GM12801 (cell line): ENCODE measurements at regions not wholly inside any gene's neighbourhood (a gene's known extent, or its start where the extent isn't known, plus 50 kb on each side); places are given as distances from the start of the nearest gene placed in this dataset.

ENCODE experiments used
- CTCF ChIP-seq: IDR thresholded peaks from one replicate; pipeline ENCODE4 v1.5.1; 2011; ENCODE audit warnings: control low read depth; ENCODE audit not compliant: insufficient read length; ENCODE audit errors: extremely low read depth

DNA sequence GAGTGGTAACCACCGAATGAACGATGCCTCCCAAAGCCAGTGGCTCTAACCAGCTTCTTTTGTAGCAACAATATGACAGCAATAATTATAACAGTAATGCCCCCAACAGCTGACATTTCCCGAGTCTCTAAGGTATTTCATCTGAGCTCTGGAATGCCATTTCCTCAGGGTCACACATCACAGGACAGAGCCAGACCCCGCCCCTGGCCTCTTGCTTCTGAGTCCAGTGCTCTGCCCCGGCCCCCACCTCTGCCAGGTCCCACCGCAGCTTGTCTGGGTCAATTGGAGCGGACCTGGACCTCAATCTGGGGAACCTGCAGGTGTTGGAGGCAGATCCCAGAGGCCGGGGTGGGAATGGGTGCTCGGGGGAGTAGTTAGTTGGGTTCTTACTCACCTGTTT, 63.8 kb downstream of the IGLL1 start:
- no peak for TF ChIP-seq CTCF

DNA sequence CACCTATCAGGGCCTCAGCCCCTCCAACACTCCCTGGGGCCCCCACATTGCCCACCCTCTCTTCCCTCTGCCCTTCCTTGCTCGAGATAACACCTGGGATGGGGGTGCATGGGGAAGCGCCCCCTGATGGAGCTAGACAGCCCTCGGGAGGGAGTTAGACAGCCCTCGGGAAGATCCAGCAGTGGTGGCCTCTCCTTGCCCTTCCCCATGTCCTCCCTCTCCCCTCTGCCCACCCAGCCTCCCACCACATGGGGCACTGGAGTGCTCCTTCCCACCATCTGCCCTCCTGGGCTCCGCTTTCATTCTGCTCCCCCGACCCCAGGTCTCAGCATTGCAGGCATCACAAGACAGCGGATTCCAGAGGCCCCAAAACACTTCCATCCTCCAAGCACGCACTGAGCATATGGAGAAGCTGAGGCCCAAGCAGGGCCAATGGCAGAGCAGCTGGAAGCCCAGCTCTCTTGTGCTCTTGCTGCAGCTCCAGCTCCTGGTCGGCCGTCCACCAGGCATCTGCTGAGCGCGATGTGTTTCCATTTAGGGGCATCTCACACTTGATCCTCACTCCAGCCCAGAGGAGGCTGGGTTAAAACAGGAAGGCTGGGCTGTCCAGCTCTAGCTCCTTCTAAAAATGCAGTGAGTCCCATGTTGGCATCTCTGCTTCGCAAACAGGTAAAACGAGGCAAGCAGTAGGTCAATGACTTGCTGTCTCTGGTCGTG, 65.6 kb downstream of the IGLL1 start:
- no peak for TF ChIP-seq CTCF

DNA sequence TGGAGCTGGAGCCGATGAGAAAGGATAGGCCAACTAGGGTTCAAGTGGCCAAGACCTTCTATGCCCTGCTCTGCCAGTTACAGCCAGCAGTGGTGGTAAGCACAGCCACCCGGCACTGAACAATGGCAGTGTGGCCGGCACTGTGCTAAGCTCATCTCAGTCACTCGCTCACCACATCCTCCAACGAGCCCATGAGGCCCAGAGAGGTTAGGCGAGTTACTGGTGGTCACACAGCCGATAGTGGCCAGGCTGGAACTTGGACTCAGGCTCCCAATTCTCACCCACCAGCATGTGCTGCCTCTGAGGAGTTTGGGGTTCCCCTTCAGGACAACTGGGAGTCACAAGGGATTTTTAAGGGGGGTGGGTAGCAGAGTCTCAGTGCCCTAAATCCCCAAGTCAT, 66.4 kb downstream of the IGLL1 start:
- TF ChIP-seq CTCF = no peak

DNA sequence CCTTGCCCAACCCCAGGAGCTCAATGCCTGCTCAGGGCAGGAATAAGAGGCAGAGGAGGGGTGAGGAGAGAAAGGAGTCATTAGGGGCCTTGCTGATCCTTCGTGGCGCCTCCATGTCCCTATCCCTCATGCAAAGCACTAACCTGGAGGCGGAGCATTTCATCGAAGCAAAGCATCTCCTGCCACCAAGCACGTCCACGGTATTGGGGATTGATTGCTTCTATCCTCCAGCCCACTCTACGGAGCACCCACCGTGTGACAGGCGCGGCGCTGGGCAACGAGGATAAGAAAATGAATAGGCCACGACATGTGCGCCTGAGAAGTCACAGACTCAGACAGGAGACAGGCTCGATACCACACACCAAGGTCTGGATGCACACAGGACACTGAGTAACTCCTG, 67.0 kb downstream of the IGLL1 start:
- no peak for TF ChIP-seq CTCF

DNA sequence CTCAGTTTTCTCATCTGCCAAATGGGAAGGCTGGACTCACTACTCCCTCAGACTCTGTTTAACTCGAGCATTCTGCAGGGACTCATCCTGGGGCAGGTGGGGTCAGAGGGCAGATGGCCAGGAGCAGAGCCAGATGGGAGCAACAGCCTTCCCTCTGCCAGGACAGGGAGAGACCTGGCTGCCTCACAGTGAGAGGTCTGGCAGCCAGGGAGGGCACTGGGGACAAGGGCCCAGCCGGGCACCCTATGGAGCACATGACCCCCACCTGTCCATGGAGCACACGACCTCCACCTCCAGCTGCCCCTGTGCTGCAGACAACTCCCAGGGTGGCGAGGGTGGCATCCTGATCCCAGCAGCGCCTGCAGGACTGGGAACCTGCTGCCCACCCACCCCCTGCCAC, 67.4 kb downstream of the IGLL1 start:
- no peak for TF ChIP-seq CTCF

DNA sequence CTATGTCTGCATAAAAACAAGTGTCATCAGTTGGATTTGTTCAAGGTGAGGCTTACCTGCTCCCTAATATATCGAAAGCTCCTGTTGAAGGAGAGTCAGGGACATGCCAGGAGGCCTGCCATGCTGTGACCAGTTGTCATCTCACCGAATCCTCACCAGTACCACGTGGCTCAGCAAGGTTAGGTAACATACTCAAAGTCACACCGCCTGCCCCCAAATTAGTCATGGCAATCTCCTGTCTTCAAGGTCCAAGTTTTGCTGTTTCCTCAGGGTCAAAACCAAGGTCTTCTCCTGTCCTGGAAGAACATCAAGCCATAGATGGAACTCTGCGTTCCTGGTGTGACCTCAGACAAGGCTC, 67.8 kb downstream of the IGLL1 start:
- TF ChIP-seq CTCF = no peak

GRCh38 chr22:23511627-23512347, 68.3 kb downstream of the IGLL1 start:
- no peak for TF ChIP-seq CTCF
